ENCODE measurements at regions not wholly inside any gene's neighbourhood (a gene's known extent, or its start where the extent isn't known, plus 50 kb on each side); places are given as distances from the start of the nearest gene placed in this dataset.
"Not testable (repeated sequence)": the region's sequence is repeated elsewhere in the genome, so short reads cannot be mapped to it uniquely, and the experiment has no call there.

- peak; percentile 33 for DNase-seq (ENCODE audit: low read depth)
- H3K36me3 ChIP-seq (ENCODE audit: control insufficient read depth, insufficient read depth, low read length) = no peaks in the 10 kb centered on the region
- no peaks in the 10 kb centered on the region for H3K27me3 ChIP-seq (ENCODE audit: control insufficient read depth, insufficient read depth, low read length)
- peak; percentile 55 for FAIRE-seq
- H3K4me3 ChIP-seq (ENCODE audit: low read depth, low read length) = no peak overlapping the region
- TF ChIP-seq CTCF (IDR thresholded peaks at IDR 0.05; ENCODE audit: insufficient read depth, low read length, severe bottlenecking) = no peak
Observed at GRCh38 chr20:61100489-61100888, 151.6 kb upstream of the CDH4 start.

- not testable (repeated sequence) for H3K4me3 ChIP-seq (ENCODE audit: low read depth, low read length); H3K36me3 ChIP-seq (ENCODE audit: control insufficient read depth, insufficient read depth, low read length); DNase-seq (ENCODE audit: low read depth); H3K27me3 ChIP-seq (ENCODE audit: control insufficient read depth, insufficient read depth, low read length)
- FAIRE-seq = peak; percentile 50
Observed at GRCh38 chr20:61101321-61101720, 150.7 kb upstream of the CDH4 start.

- H3K36me3 ChIP-seq (ENCODE audit: control insufficient read depth, insufficient read depth, low read length) = no peaks in the 10 kb centered on the region
- DNase-seq (ENCODE audit: low read depth) (no peak), FAIRE-seq (no peak)
- H3K27me3 ChIP-seq (ENCODE audit: control insufficient read depth, insufficient read depth, low read length) = no peaks in the 10 kb centered on the region
- no peak for TF ChIP-seq CTCF (IDR thresholded peaks at IDR 0.05; ENCODE audit: insufficient read depth, low read length, severe bottlenecking)
- no peak overlapping the region for H3K4me3 ChIP-seq (ENCODE audit: low read depth, low read length)
Observed at GRCh38 chr20:61104232-61104631, 147.8 kb upstream of the CDH4 start.

- no peak for DNase-seq (ENCODE audit: low read depth)
- FAIRE-seq = no peak
- Histone ChIP-seq H3K4me3 (ENCODE audit: low read depth, low read length) (no peak overlapping the region), H3K27me3 (ENCODE audit: control insufficient read depth, insufficient read depth, low read length) (no peaks in the 10 kb centered on the region), H3K36me3 (ENCODE audit: control insufficient read depth, insufficient read depth, low read length) (no peaks in the 10 kb centered on the region)
- TF ChIP-seq CTCF (IDR thresholded peaks at IDR 0.05; ENCODE audit: insufficient read depth, low read length, severe bottlenecking) = no peak
Observed at GRCh38 chr20:61105395-61105794, 146.7 kb upstream of the CDH4 start.

- FAIRE-seq = no peak
- Histone ChIP-seq H3K4me3 (ENCODE audit: low read depth, low read length) (no peak overlapping the region), H3K36me3 (ENCODE audit: control insufficient read depth, insufficient read depth, low read length) (no peaks in the 10 kb centered on the region), H3K27me3 (ENCODE audit: control insufficient read depth, insufficient read depth, low read length) (no peaks in the 10 kb centered on the region)
- no peak for DNase-seq (ENCODE audit: low read depth)
- no peak for TF ChIP-seq CTCF (IDR thresholded peaks at IDR 0.05; ENCODE audit: insufficient read depth, low read length, severe bottlenecking)
Observed at GRCh38 chr20:61106438-61106837, 145.6 kb upstream of the CDH4 start.

GRCh38 chr20:61109221-61109805 lies 142.7 kb upstream of the CDH4 start:
- H3K27me3 ChIP-seq (ENCODE audit: control insufficient read depth, insufficient read depth, low read length) = no peaks in the 10 kb centered on the region
- H3K4me3 ChIP-seq (ENCODE audit: low read depth, low read length) = no peak overlapping the region
- FAIRE-seq (no peak), DNase-seq (ENCODE audit: low read depth) (no peak)
- H3K36me3 ChIP-seq (ENCODE audit: control insufficient read depth, insufficient read depth, low read length) = no peaks in the 10 kb centered on the region
- no peak for TF ChIP-seq CTCF (IDR thresholded peaks at IDR 0.05; ENCODE audit: insufficient read depth, low read length, severe bottlenecking)
